ENCODE measurements at regions not wholly inside any gene's neighbourhood (a gene's known extent, or its start where the extent isn't known, plus 50 kb on each side); places are given as distances from the start of the nearest gene placed in this dataset.
"Not testable (repeated sequence)": the region's sequence is repeated elsewhere in the genome, so short reads cannot be mapped to it uniquely, and the experiment has no call there.

- DNase-seq (ENCODE audit: low spot score): not testable (repeated sequence)
Observed at GRCh38 chr2:55124682-55125081, 74.4 kb upstream of the RTN4 start.

GRCh38 chr2:55123851-55124269 lies 73.6 kb upstream of the RTN4 start:
- no peak for DNase-seq (ENCODE audit: low spot score)

GRCh38 chr2:55120634-55121359 lies 70.5 kb upstream of the RTN4 start:
- DNase-seq (ENCODE audit: low spot score): peak; percentile 47

- DNase-seq (ENCODE audit: low spot score): peak; percentile 31
Observed at GRCh38 chr2:55119711-55120487, 69.6 kb upstream of the RTN4 start.

GRCh38 chr2:55118643-55119083 lies 68.4 kb upstream of the RTN4 start:
- DNase-seq (ENCODE audit: low spot score): no peak

GRCh38 chr2:55116966-55117365 lies 66.7 kb upstream of the RTN4 start:
- DNase-seq (ENCODE audit: low spot score): no peak

- no peak for DNase-seq (ENCODE audit: low spot score)
Observed at GRCh38 chr2:55116598-55116964, 66.3 kb upstream of the RTN4 start.

GRCh38 chr2:55115761-55116597 lies 65.7 kb upstream of the RTN4 start:
- peak; percentile 54 for DNase-seq (ENCODE audit: low spot score)

GRCh38 chr2:55114597-55114996 lies 64.3 kb upstream of the RTN4 start:
- no peak for DNase-seq (ENCODE audit: low spot score)

- no peak for DNase-seq (ENCODE audit: low spot score)
Observed at GRCh38 chr2:55114082-55114481, 63.8 kb upstream of the RTN4 start.

- no peak for DNase-seq (ENCODE audit: low spot score)
Observed at GRCh38 chr2:55112229-55113031, 62.2 kb upstream of the RTN4 start.

- DNase-seq (ENCODE audit: low spot score): peak; percentile 98
Observed at GRCh38 chr2:55111570-55112228, 61.4 kb upstream of the RTN4 start.

GRCh38 chr2:55111230-55111569 lies 60.9 kb upstream of the RTN4 start:
- DNase-seq (ENCODE audit: low spot score): no peak

GRCh38 chr2:55109219-55109891 lies 59.1 kb upstream of the RTN4 start:
- peak; percentile 48 for DNase-seq (ENCODE audit: low spot score)

- no peak for DNase-seq (ENCODE audit: low spot score)
Observed at GRCh38 chr2:55108456-55109160, 58.4 kb upstream of the RTN4 start.

- DNase-seq (ENCODE audit: low spot score): peak; percentile 26
Observed at GRCh38 chr2:55107436-55107835, 57.2 kb upstream of the RTN4 start.

- no peak for DNase-seq (ENCODE audit: low spot score)
Observed at GRCh38 chr2:55106148-55106547, 55.9 kb upstream of the RTN4 start.

- no peak for DNase-seq (ENCODE audit: low spot score)
Observed at GRCh38 chr2:55105456-55105855, 55.2 kb upstream of the RTN4 start.

GRCh38 chr2:55103046-55103445 lies 52.8 kb upstream of the RTN4 start:
- DNase-seq (ENCODE audit: low spot score): no peak

Measured in H4 (cell line).